HK-2 (cell line): ENCODE measurements at regions not wholly inside any gene's neighbourhood (a gene's known extent, or its start where the extent isn't known, plus 50 kb on each side); places are given as distances from the start of the nearest gene placed in this dataset.

Experiments
- DNase-seq: peaks from one replicate; pipeline ENCODE4 v3.0.0-alpha.2; 2018; ENCODE audit not compliant: unreplicated experiment

DNA sequence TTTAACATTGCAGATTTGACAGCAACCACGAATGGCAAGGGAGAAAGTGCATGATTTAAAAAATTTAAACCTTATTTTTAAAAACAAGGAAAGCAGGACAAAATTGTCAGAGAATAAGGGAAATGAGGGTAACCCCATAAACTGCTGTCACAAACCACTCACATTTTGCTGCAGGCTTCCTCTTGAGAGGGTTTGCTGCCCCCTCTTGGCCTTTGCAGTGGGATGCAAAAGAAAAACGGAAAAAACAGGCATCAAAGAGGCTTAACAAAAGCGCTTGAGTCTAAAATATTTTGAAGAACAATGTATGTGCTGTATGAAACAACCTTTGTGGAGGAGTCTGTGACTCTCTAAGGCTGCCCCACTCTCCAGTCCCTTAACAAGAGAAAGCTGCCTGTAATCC lies 91.6 kb downstream of the TMX3 start:
- DNase-seq: peak; percentile 33

DNA sequence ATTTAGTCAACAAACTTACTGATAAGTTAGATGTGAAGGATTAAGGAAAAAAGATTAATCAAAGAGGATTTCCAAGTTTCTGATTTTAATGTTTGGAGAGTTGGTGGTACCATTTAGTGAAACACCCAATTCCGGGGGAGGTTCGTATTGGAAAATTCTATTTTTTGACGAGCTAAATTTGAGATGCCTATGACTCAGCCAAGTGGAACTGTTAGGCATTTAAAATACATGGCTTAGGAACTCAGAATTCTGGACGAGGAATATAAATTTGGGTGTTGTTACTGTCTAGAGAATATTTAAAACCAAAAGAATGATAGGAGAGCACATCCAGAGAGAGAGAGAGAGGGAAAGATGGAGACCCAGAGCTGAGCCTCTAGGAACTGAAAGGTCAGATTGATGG lies 103.6 kb downstream of the TMX3 start:
- DNase-seq: no peak

DNA sequence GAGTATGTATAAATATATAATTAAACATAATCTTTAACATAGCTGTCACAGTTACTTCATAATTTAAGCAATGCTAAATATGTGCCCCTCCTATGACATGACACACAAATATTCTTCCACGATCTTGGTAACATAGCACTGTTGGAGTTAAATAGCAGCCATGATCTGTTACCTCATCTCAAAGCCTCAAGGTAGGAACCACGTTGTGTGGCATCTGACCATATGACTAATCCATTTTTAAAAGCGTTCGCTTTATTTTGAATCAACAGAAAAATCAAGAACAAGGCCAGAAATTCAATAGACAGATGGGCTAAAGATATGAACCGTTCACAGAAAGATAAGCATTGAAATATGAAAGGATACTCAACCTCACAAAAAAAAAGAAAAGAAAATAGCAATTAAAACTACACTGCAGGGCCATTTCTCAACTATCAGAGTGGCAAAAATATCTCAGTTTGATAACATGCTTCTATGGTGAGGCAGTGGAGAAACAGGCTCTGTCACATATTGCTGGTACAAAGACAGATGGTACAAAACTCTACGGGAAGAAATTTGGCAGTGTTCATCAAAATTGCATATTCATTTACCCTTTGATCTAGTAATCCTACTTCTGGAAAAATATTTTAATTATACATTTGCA lies 105.9 kb downstream of the TMX3 start:
- no peak for DNase-seq

DNA sequence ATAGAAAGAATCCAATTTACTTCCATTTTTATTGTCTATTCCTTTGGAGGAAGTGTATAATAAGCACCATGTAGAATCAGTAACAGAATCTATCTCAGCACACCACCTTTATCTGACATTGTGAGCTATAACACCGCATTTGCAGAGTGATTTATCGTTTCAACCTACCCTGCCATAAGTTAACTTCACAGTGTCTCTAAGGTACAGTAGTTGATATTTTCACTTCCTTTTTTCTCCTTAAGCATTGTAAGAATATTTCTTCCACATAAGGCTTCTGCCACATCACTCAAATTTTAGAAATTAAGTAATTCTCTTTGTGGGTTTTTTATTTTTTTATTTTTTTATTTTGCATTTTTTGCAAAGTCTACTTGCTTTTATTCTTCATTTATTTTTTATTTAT lies 107.1 kb downstream of the TMX3 start:
- DNase-seq: no peak

DNA sequence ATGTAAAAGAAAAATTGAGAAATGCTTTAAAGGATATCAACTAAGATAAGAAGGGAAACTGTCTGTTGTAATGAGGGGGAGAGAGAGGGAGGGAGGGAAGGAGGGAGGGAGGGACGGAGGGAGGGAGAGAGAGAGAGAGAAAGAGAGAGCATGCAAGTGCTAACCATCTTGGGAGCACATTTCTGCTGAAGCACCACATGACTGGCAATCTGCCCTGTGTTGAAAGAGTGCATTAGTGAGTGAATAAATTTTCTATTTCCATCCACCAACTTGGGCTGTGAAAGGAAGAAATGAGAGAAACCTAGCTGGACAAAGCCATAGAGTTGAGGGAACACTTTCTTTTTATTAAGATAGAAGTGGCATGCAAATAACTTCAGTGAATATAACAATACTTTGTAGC lies 110.7 kb downstream of the TMX3 start:
- DNase-seq: no peak

DNA sequence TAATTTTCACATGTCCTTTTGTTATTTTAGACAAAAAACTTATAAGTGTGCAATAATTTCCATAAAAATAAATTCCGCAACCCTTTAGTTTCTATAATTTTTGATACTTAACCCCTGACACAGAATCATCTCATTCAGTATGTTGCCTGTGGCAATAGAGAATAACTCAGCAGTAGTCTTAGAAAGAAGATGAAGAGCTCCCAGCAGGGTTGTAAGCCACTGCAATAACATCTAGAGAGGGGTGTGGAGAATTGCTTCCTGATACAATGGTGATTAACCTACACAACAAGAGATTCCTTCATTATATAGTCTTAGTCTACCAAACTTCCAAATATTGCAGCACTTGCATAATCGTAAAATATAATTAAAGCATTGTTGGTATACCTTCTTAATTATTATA lies 118.9 kb downstream of the TMX3 start:
- no peak for DNase-seq

DNA sequence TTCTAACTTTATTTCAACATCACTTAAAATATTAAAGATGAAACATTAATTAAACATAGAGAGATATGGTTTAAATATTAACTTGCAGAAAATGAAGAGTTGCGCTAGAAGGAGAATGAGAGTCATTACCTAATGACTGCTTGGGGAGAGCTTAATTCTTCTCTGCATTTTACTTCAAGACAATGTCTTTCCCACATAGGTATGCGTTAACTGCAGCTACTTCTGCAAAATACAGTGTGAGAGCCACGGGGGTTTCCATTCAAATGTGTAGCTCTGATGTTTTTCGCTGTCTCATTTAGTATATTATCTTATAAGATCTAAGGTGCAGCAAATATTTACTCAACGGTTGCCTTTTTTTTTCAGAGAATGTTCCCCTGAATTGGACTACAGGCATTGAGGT lies 126.7 kb downstream of the TMX3 start:
- DNase-seq: no peak

DNA sequence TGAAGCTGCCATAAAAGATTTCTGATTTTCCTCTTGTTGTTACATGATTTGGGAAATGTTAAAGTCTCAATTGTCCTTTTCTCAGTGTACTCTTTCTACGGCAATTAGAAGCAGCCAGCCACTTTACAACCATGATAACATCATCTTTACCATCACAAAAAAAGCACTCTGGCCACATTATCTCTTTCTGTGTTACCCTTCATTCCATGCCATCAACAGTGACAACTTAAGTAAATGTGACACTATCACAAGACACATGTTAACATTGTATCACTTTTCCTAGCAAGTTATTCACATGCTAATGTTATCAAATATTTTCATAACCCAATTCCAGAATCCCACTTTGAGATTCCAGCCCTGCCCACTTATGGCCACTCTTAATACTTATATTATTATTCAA lies 131.2 kb downstream of the TMX3 start:
- no peak for DNase-seq

DNA sequence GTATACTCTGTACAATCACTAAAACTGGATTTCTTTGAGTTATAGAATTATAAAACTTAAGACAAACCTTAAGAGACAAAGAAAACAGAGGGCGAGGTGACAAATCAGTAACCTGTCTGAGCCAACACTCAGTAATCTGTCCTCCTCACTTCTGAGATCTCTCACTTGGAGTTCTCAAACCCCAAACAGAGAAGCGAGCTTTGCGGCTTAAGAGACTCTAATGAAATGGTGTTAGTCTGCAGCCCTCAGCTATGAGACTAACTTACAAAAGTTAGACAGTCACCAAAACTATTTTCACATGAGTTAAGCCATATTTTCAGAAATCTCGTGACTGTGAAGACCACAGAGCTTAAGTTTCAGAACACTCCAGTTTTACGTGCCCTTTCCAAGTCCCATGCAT lies 140.6 kb downstream of the TMX3 start:
- no peak for DNase-seq

DNA sequence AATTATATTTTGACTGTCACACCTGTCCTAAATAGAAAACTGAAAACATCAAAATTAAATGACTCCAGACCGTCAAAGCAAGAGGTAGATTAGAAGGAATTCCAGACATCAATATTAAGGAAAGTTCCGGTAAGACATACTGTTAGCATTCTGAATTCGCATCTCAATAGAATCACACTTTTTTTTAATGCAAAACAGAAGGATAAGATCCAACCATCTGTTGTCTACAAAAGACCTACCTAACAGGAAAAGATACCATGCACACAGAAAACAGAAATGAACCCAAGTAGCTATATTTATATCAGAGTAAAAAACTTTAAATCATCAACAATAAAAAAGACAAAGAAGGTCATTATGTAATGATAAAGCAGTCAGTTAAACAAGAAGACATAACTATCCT lies 145.0 kb downstream of the TMX3 start:
- no peak for DNase-seq

DNA sequence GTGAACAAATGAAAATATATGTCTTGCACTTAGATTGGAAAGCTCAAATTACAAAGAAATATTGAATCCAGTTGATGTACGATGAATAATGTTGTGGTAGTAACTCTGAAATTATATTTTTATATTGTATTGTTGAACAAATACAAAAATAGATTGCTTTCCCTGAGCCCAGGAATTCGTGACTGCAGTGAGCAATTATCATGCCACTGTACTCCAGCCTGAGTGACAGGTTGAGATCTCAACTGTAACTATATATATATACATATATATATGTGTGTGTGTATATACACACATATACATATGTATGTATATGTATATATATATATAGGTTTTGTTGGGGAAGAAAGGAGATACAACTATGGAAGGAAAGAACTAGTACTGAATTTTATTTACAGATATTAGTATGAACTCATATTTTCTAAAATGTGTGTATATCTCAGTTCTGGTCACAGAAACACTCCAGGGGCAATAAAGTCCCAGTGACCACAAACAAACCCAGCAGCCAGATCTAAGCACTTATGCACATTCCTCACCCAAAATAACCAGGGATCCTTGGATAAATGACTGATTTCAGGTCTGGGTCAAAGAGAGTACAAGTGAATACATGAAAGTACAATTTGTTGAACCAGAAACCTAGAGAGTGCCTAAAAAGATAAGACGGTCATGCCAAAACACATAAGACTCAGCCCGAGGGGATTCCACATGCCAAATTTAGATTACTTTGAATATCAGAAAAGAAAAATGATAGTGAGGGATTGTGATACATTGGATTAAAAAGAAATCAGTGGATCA lies 146.3 kb downstream of the TMX3 start:
- no peak for DNase-seq

DNA sequence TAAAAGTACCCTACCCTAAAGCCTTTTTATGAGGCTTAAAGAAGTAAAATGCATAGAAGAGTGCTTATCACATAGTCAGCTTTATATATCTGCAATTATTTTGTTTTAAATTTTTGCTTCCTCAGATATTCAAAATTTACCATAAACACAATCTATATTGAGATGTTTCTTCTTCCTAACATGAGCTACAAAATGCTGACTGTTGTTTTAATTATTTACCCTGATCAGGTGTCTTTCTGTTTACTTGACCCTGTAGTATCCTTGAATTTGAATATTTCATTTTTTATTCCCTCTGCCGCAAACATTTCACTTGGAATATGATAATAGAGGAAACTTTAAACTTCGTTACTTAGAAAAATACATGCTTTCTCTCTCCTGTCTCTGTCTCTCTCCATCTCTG lies 147.9 kb downstream of the TMX3 start:
- DNase-seq: no peak

DNA sequence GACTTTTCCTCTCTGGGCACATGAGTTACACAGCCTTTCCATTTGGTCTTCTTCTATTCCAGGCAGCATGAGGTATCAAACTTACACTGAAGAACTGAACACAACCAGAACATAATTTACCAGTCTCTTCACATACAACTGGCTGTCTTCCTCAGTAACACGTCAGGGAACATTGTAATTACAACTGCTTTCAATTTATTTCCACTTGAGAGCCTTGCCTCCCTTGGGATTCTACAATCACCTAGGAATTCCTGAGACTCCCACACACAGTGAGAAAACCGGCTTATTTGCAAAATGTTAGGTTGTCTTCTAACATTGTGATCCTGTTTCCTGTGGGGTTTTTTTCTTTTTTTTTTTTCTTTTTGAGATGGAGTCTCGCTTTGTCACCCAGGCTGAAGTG lies 149.9 kb downstream of the TMX3 start:
- no peak for DNase-seq

DNA sequence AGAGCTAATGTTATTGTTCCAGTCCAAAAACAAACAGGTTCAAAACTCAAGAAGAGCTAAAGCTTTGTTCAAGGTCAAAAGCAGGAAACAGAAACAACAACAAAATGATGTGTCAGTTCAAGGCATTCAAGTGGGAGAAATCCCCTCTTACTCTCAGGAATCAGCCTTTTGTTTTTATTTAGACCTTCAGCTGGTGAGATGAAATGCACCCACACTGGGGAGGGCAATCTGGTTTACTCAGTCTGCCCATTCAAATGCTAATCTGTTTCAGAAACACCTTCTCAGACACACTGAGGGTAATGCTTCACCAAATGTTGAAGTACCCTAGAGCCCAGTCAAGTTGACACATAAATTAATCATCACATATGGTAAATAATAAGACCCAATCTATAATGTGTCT lies 150.6 kb downstream of the TMX3 start:
- no peak for DNase-seq

DNA sequence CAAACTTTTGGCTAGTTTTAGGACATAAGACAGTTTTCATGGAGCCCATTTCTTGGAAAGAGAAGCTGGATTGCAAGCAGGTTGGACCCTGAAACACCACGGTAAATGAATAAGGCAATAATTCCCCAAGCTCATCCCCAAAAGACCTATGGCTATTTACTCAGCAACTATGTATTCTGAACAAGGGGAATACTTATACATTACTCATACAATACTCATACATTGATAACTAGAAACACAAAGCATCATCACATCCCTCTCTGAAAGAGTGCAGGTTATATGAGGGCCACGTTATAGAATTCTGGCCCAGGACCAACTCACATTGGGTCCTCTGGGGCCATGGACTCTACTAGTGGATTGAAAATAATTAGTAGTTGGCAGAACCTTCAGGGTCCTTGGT lies 154.8 kb downstream of the TMX3 start:
- DNase-seq: no peak

DNA sequence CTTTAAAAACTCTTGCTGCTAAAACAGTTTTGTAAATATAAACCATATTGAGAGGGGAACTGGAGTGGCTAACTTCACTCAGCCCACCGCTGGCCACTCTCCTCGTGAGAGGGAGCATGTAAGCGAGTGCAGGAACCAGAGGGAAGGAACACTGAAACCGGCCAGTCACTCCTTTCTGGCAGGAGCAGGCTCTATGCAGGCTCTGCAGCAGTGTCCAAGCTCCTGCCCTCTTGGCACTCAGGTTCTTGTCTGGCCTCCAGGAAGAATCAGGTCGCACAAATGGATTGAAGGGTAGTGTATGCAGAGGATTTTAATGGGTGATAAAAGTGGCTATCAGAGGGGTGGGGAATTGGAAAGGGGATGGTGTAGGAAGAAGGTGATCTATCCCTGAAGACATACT lies 157.7 kb downstream of the TMX3 start:
- DNase-seq: no peak

DNA sequence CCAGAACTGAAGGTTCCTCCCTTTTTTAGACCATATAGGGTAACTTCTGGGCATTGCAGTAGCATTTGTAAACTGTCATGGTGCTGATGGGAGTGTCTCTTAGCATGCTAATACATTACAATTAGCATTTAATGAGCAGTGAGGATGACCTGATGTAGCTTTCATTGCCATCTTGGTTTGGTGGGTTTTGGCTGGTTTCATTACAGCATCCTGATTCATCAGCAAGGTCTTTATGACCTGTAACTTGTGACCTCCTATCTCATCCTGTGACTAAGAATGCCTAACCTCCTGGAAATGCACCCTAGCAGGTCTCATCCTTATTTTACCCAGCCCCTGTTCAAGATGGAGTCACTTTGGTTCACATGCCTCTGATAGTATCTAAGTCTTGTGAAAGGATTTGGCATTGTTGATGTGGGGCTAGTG lies 159.0 kb downstream of the TMX3 start:
- DNase-seq: no peak

DNA sequence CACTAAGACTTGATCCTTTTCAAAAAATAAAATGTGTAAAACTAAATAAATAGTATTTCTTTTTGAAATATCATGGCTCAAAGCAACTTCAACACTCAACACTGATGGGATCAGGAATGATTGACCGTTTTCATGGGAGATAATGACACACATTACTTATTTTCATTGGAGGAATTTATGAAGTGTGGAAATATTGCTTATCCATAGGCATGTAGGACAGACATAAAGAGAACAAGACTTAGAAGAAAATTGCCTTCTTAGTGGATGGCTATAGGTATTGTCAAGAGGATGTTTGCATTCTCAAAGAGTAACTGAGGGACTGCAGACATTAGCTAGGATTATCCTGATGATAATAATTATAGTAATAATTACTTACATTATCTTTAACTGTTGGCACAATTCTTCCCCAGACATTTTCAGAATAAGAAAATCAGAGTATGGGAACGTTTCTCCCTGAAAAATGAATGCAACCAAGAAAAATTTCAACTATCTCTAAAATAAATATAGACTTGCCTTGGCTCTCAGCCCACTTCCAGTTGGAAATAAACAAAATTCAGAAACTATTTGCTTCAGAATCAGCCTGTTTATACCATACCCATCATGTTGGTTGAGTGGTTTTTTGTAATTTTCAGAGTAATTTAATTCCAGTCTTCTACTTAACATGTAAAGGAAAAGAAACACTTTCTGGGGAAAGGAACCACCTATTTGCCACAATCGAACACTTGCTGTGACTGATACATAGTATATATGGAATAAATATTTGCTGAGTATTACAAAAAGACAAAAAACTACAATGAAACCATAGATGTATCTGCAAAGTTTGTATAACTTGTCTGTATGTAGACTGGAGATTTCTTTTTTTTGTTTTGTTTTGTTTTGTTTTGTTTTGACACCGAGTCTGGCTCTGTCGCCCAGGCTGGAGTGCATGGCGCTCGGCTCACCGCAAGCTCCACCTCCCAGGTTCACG lies 165.7 kb downstream of the TMX3 start:
- DNase-seq: no peak

DNA sequence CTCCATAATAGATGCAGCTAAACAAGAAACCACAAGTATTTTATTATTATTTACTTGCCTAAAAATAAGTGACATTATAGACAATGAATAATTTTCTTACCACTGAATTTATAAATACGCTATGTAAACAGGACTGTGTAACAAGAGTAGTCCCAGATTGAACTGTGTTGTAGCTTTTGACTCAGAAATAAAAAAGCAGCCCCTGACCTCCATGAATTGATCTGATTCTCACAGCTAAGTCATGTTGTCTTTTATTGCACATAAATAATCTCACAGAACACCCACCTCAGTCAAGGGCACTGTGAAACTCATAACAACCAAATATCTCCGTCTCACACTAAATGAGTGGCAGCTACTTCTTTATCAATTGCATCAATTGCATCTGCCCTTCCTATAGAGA lies 171.6 kb downstream of the TMX3 start:
- DNase-seq: no peak

DNA sequence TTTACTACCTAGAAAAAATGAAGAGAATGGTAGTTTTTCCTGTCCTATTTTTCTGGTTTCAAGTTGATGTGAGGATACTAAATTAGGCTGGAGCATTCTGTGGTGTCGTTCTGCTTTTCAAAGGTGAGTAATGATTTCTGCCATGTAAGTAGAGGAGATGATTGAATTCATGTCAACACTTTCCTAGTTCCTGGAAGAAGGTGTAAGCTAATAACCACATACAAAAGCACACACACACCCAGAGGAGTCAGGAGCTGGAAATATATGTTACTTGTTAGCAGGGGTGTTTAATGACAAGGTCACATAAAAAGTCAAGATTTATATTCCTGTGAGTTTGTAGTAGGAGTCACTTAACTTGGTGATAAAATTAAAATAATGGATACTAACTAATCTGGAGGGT lies 172.1 kb downstream of the TMX3 start:
- DNase-seq: no peak

DNA sequence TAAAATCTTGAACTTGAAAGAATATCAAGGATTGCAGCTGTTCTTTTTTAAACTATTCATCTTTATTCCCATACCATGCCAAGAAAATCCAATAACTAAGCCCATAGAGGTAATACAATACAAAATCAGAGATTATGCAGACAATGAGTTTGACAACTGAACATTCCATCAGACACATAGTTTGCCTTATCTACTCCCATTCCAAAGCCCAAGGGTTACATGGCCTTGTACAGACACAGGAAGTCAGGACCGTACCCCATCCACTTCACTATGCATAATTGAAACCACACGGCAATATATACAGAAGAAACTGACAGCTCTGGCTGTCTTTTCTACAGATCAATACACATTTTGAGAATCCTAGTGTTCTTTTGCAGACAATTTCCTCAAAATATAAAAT lies 181.3 kb downstream of the TMX3 start:
- no peak for DNase-seq

DNA sequence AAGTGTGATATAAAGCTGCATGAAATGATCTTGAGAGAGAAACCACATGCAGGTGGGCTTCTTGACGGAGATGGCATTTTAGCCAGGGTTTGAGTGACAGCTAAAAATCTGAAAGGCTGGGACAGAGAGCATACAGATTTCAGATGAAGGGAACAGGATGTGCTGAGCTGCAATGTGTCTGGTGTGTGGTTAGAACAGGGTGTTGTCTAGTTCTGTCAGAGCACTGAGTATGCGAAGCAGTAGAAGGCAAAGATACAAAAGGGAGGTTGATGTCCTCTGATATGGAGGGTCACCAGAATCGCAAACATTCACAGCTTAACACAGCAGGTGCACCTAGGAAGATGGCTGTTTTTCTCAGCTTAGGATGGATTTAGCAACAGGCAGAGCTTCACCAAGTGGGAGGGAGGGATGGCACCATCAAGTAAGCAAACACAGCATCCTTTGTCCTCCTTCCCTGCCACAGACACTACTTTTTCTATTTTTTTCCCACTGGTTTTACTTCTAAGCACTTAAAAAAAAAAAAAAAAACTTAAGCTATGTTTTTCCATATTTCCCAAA lies 182.5 kb downstream of the TMX3 start:
- DNase-seq: no peak
